ENCODE measurements at regions not wholly inside any gene's neighbourhood (a gene's known extent, or its start where the extent isn't known, plus 50 kb on each side); places are given as distances from the start of the nearest gene placed in this dataset.

GRCh38 chr17:10907370-10907769, 69.5 kb upstream of the PIRT start:
- 85% methylated on average over 6 to 7 of the region's 7 CpGs for WGBS, 2 donors (ENCODE audit: low coverage in 1 of 2)
- intact Hi-C loops (cut with DNase I; ENCODE audit: low total_unique reads), result no loop called here
- in situ Hi-C loops (cut with MboI; ENCODE audit: low pct_ligation_motif_present in 1 of 4, low pct_unique_long_range_greater_than_20kb in 1 of 4, low sequenced_read_pairs in 3 of 4), result no loop called here

GRCh38 chr17:10899281-10899680, 61.4 kb upstream of the PIRT start:
- H3K4me1 ChIP-seq, result no peaks in the 10 kb centered on the region
- intact Hi-C loops (cut with DNase I; ENCODE audit: low total_unique reads) (no loop called here), in situ Hi-C loops (cut with MboI; ENCODE audit: low pct_ligation_motif_present in 1 of 4, low pct_unique_long_range_greater_than_20kb in 1 of 4, low sequenced_read_pairs in 3 of 4) (loop anchor here in 2 of 4 donors (25.0 kb wide), 2 partner anchors 988 to 1013 kb away; no protein-coding TSS in a partner anchor)
- no peak overlapping the region for H3K4me3 ChIP-seq
- H3K27me3 ChIP-seq, result no peaks in the 10 kb centered on the region
- TF ChIP-seq POLR2A (IDR thresholded peaks at IDR 0.05), result no peak
- no peak for TF ChIP-seq CTCF (IDR thresholded peaks at IDR 0.05)
- no peak for TF ChIP-seq EP300 (IDR thresholded peaks at IDR 0.05; ENCODE audit: low read depth)
- TF ChIP-seq POLR2AphosphoS5 (IDR thresholded peaks at IDR 0.05), result no peak
- H3K9me3 ChIP-seq, result no peaks in the 10 kb centered on the region
- H3K27ac ChIP-seq, result no peak overlapping the region
- no peak for DNase-seq
- no peaks in the 10 kb centered on the region for H3K36me3 ChIP-seq

More at GRCh38 chr17:10907370-10907769, 69.5 kb upstream of the PIRT start:
- H3K4me1 ChIP-seq, result no peaks in the 10 kb centered on the region
- TF ChIP-seq CTCF (IDR thresholded peaks at IDR 0.05) (no peak), POLR2A (IDR thresholded peaks at IDR 0.05) (no peak), EP300 (IDR thresholded peaks at IDR 0.05; ENCODE audit: low read depth) (no peak), POLR2AphosphoS5 (IDR thresholded peaks at IDR 0.05) (no peak)
- no peak overlapping the region for H3K4me3 ChIP-seq
- peaks cover 0 to 5% of the 10 kb centered on the region in 2 donors for H3K9me3 ChIP-seq
- H3K27ac ChIP-seq, result no peak overlapping the region
- H3K27me3 ChIP-seq, result no peaks in the 10 kb centered on the region
- H3K36me3 ChIP-seq, result no peaks in the 10 kb centered on the region
- no peak for DNase-seq

- TF ChIP-seq EP300 (IDR thresholded peaks at IDR 0.05; ENCODE audit: low read depth) (no peak), POLR2A (IDR thresholded peaks at IDR 0.05) (no peak), POLR2AphosphoS5 (IDR thresholded peaks at IDR 0.05) (no peak), CTCF (IDR thresholded peaks at IDR 0.05) (no peak)
- DNase-seq, result no peak
Observed at GRCh38 chr17:10894220-10894619, 56.3 kb upstream of the PIRT start.

GRCh38 chr17:10888858-10889257, 51.0 kb upstream of the PIRT start:
- Histone ChIP-seq H3K4me3 (no peak overlapping the region), H3K27me3 (no peaks in the 10 kb centered on the region), H3K27ac (no peak overlapping the region), H3K4me1 (no peaks in the 10 kb centered on the region), H3K36me3 (no peaks in the 10 kb centered on the region), H3K9me3 (no peaks in the 10 kb centered on the region)
- in situ Hi-C loops (cut with MboI; ENCODE audit: low pct_ligation_motif_present in 1 of 4, low pct_unique_long_range_greater_than_20kb in 1 of 4, low sequenced_read_pairs in 3 of 4), result loop anchor here in 2 of 4 donors (10.0 to 25.0 kb wide), 3 partner anchors 256 to 1023 kb away; no protein-coding TSS in a partner anchor
- intact Hi-C loops (cut with DNase I; ENCODE audit: low total_unique reads), result no loop called here
- no peak for DNase-seq
- no peak for TF ChIP-seq POLR2AphosphoS5 (IDR thresholded peaks at IDR 0.05)
- no peak for TF ChIP-seq POLR2A (IDR thresholded peaks at IDR 0.05)
- no peak for TF ChIP-seq CTCF (IDR thresholded peaks at IDR 0.05)
- no peak for TF ChIP-seq EP300 (IDR thresholded peaks at IDR 0.05; ENCODE audit: low read depth)
- WGBS, 2 donors (ENCODE audit: low coverage in 1 of 2), result 71% methylated on average over 4 of the region's 4 CpGs; no CpG with 5 or more reads in 1 of the 2 donors

More at GRCh38 chr17:10894220-10894619, 56.3 kb upstream of the PIRT start:
- Histone ChIP-seq H3K4me1 (no peaks in the 10 kb centered on the region), H3K36me3 (no peaks in the 10 kb centered on the region), H3K9me3 (no peaks in the 10 kb centered on the region), H3K4me3 (no peak overlapping the region), H3K27me3 (no peaks in the 10 kb centered on the region), H3K27ac (no peak overlapping the region)
- intact Hi-C loops (cut with DNase I; ENCODE audit: low total_unique reads) (no loop called here), in situ Hi-C loops (cut with MboI; ENCODE audit: low pct_ligation_motif_present in 1 of 4, low pct_unique_long_range_greater_than_20kb in 1 of 4, low sequenced_read_pairs in 3 of 4) (loop anchor here in 2 of 4 donors (25.0 kb wide), 2 partner anchors 993 to 1018 kb away; no protein-coding TSS in a partner anchor)
- WGBS, 2 donors (ENCODE audit: low coverage in 1 of 2), result 67 to 75% methylated on average over 2 of the region's 2 CpGs

Small RNA genes lying in the stretch of these regions (small RNA-seq; reads per million reads assigned to genes)
- 0 reads per million in 4 donors for gene RN7SL601P

Data from transverse colon (tissue), 4 donors.